Kidney tubule cell (primary cell): ENCODE measurements at regions not wholly inside any gene's neighbourhood (a gene's known extent, or its start where the extent isn't known, plus 50 kb on each side); places are given as distances from the start of the nearest gene placed in this dataset.
"Not testable (repeated sequence)": the region's sequence is repeated elsewhere in the genome, so short reads cannot be mapped to it uniquely, and the experiment has no call there.

Experiments used
- DNase-seq: peaks from one replicate; pipeline ENCODE4 v3.0.0-alpha.2; 2018; ENCODE audit warnings: low spot score

GRCh38 chr2:207363761-207364290, 165.9 kb upstream of the CREB1 start:
- DNase-seq: no peak

- DNase-seq: no peak
Observed at GRCh38 chr2:207370646-207371045, 159.1 kb upstream of the CREB1 start.

DNA sequence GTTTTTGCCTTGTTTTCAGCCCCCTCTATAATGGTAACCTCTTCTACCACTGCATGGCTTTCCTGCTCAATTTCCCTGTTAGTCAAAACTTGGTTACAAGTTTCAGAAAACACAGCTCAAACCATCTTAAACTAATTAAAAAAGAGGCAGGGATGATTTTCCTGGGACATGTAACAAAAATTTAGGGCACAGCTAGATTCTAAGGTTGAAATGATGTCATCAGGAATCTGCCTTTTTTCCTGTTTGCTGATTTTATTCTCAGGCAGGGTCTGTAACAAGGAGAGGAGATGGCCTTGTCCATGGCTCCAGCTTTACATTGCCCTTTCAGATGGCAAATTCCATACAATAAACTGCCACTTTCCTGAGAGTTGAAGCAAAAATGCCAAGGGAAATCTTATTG, 157.9 kb upstream of the CREB1 start:
- DNase-seq: no peak

DNA sequence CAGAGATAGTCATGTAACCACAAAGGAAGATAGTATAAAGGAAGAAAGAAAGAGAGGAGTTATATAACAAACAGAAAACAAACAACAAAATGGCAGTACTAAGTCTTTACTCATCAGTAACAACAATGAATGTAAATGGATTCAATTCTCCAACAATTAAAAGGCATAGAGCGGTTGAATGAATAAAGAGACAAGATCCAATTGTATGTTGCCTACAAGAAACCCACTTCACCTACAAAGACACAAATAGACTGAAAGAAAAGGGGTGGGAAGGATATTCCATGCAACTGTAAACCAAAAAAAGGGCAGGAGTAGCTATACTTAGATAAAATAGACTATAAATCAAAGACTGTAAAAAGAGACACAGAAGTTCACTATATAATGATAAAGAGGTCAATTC, 157.3 kb upstream of the CREB1 start:
- no peak for DNase-seq

DNA sequence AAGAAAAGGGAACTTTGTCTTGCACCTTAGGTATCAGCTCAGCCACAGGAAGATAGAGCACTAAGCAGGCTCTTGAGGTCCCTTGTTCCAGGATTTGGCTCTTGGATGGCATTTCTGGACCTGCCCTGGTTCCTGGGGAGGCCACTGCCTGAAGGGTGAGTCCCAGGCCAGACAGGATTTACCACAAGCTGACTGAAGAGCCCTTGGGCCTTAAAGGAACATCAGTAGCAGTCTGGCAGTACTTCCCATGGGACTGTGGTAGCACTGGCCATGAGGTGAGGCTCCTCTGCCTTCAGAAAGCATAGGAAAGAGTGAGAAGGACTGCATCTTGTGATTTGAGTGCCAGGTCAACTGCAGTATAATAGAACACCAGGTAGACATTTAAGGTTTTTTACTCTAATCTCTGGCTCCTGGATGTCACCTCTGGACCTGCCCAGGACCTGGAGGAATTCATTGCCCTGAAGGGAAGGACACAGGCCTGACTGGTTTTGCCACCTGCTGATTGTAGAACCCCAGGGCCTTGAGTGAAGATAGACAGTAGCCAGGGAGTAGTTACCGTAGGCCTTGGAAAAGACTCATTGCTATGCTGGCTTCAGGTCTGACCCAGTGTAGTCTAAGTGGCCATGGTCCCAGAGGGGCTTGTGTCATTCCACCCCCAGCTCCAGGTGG, 154.4 kb upstream of the CREB1 start:
- no peak for DNase-seq

GRCh38 chr2:207378620-207379019, 151.1 kb upstream of the CREB1 start:
- DNase-seq: not testable (repeated sequence)

DNA sequence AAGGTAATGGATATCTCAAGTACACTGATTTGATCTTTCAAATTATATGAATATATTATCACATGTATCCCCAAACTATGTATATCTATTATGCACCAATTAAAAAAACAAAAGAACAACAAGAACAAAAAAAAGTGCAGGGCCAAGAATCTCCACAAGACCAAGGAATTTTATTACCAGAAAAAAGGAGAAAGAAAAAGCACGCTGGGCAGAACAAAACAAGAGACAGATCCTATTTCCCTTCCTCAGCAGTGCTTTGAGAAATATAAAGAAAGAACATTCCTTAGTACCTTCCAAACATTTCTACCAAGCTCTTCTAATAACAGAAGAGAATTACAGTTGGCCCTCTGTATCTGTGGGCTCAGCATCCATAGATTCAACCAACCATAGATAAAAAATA, 144.7 kb upstream of the CREB1 start:
- no peak for DNase-seq

GRCh38 chr2:207385903-207386302, 143.9 kb upstream of the CREB1 start:
- peak; percentile 38 for DNase-seq

GRCh38 chr2:207387001-207387571, 142.7 kb upstream of the CREB1 start:
- no peak for DNase-seq

DNA sequence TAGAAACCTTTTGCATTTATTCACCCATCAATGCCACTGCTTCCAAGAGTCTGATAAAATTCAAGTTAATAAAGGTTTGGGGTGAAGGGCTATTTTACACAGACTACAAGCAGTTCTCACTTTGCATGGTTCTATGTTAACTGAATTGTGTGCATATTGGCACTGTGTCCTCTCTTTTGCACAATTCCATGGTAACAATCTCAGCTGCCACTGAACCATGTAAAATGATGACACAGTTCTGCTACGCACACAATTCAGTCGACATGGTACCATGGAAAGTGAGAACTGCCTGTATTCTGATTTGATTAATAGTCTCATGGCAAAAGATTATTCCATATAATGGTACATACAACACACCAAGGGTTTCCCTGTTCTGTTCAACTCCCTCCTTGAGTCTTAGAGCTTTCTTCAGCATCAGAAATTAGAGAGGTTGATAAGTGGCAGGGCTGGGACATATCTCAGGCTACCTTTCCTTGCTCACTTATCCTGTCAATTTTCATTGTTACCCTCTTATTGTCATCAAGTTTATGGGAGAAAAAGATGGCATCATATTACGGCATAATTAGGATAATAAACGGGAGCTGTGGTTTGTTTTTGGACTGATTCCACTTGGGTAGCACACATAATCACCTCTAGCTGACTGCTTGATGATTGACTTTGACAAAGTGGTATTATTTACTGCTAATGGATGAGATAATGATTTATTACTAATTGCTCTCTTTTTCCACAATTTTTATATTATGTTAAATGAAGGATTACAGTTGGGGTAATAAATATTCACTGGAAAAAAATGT, 139.3 kb upstream of the CREB1 start:
- DNase-seq: no peak

DNA sequence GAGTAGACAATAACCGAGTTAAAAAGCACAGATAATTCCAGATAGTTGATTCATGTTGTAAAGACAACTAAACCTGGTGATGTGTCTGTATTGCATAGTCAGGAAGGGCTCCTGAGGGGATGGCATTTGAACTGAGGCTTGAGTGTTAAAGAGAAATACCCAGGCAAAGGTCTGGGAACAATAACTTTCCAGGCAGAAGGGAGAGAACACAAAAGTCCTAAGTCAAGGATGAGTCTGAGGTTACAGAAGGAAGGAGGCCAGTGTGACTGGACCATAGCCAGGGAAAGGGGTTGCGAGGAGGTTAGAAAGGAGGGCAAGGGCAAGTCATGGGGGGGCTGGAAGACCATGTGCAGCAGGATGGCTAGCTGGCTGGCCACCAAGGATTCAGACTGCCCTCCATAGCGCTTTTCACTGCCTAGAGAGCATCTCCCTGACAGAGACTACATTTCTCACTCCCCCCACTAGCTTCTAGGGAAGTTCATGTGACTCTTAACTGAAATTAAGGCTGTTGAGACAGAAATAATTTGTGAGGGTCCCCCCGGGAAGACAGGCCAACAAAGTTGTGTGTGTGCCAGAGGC, 135.5 kb upstream of the CREB1 start:
- DNase-seq: peak; percentile 75

GRCh38 chr2:207394812-207395534, 134.8 kb upstream of the CREB1 start:
- DNase-seq: peak; percentile 100

GRCh38 chr2:207395535-207396251, 134.1 kb upstream of the CREB1 start:
- DNase-seq: peak; percentile 81

DNA sequence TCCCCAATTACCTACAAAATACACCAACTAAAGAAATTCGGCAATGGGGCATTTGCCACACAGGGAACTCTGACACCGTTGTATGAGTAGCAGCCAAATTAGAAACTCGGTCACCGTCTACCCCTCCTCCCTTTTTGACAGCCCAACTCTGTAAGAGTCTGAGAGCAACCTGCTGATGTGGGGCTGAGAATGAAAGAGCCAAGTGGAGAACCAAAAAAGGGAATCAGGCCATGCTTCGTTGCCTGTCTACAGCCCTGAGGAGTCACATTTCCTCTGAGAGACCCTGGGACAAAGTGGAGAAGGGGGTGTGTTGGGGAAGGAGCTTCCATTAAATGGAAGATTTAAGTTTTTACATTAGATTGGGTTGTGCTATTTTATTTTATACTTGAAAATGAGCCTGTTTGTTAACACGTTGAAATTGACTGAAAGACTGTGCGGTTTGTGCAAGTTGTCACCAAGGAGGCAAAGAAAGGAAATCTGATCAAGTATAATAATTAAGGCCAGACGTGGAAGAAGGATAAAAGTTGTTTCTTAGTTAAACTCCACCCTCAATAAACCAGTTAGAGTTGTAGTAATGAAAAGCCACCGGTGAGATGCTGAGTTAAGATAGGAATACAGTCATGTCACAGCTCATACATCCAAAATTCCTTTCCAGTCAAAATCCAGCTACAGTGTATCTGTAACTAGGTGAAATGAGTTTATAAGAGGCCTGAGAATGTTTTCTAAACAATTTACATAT, 131.7 kb upstream of the CREB1 start:
- DNase-seq: no peak

DNA sequence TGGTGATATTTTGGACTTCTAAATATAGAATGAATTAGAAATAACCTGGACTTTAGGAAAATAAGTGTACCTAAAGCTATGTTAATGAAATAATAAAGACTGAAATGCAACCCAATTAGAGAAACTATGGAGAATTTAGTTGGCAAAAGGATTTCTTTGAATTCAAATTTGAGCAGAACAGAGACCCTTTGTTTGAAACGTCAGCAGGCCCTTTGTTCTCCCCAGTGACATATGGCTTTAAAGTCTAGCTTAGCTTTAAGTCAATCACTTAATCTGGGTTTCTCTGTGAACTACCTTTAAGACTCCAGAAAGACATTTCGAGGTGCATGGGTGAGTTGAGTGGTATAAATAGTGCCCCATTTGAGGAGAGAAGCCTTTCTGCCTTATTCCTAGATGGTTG, 130.5 kb upstream of the CREB1 start:
- DNase-seq: no peak

DNA sequence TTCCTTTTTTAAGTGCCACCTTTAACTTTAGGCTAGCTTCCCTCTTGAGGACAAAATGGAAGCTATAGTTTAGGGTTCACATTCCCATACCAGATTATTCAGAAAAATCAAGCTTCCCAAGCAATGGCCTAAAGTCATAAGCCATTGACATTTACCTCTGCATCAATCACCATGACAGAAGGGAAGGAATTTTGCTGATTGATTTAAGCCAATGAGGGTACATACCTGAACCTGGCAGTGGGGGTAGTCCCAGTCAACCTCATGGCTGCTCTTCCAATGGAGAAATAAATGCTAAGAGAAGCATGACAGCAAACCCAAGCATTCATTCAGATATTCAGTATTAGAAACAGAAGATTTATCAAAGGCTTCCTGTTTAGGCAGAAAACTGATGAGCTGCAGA, 128.4 kb upstream of the CREB1 start:
- DNase-seq: no peak

- no peak for DNase-seq
Observed at GRCh38 chr2:207403141-207403540, 126.6 kb upstream of the CREB1 start.

- DNase-seq: no peak
Observed at GRCh38 chr2:207403950-207404349, 125.8 kb upstream of the CREB1 start.

DNA sequence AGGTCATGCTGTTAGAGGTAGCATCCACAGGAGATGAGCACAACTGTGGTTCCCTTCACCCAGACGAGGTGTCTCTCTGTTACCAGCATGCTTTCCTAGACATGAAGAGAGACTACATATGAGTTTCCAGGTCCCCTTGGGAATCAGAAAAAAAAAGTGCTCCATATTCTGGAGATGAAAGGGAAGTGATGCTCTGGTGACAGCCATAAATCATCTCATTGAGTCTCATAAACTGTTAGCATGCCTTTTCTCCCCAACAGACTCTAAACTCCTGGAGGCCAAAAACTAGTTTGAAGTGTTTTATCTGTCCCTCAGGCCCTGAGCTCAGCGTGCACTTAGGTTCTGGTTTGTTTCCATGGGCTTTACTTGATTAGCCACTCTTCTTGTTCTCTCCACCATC, 124.6 kb upstream of the CREB1 start:
- no peak for DNase-seq

GRCh38 chr2:207408086-207408794, 121.5 kb upstream of the CREB1 start:
- no peak for DNase-seq
